DMS 273 (cell line): ENCODE measurements at regions not wholly inside any gene's neighbourhood (a gene's known extent, or its start where the extent isn't known, plus 50 kb on each side); places are given as distances from the start of the nearest gene placed in this dataset.
"Not testable (repeated sequence)": the region's sequence is repeated elsewhere in the genome, so short reads cannot be mapped to it uniquely, and the experiment has no call there.

Experiments
- DNase-seq: peaks from one replicate; lab custom pipeline; 2025; ENCODE audit not compliant: unreplicated experiment; lab: John Stamatoyannopoulos, UW

DNA sequence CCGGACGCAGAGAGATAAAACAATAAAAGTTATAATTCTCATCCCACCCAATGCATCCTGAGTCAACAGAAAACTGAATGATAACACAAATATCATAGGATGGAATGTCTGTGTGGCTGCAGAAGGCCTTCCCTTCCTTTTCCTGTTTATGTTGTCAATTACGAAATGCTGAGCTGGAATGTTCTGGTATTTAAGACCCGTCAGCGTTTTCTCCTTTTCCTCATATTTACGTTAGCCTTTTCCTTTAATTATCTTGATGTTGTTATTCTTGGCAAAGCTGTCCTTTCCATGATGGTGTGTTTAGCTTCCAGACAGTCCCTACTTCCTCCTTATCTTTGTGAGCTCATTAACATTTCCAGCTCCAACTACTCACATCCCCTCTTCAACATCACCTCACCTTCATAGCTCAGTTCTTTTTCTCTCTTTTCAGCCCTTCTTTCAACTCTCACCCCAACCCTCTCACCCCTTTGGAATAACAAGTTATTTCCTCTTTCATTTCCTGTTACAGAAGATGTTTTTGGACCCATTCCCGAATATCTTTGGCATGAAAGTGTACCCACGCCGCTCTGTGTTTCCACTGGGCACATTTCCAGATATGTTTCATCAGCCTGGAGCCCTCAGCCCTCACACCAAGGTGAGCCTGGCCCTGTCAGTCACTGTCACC is 221.6 kb downstream of the NR2F1-AS1 start:
- peak; percentile 48 for DNase-seq

DNA sequence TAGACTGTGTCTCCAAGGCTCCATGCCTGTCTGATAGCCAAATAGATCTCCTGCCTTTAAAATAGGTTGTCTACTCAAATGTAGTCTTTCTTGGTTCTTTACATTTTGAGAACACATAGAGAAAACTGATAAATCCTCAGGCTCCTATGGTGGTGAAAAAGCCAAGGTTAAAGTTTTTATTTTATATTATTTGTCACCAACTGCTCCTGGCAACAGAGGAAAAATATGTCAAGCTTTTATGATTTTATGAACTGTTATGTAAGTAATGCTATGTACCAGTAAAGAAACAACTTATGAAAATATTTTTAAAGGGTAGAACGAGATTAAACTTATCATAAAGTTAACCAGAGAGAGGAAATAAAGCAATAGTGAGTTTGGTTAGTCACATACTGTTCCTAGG is 222.8 kb downstream of the NR2F1-AS1 start:
- DNase-seq: no peak

DNA sequence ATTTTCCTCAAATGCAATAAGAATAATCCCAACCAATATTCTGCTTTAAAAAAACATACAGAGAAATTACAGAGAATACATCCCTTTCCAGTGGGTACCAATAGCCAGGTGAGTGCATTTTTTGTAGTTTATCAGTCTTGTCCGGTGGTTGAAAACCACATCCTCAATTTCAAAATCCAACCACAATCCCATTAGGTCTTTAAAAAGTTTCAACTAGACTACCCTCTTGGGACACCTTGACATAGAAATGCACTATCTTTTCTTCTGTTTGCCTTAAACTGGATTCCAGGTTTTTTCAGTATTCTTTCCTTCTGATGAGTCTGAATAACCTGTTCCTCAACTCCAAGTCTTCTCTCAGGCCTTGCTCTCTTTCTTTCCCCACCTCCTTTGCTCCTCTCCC is 223.3 kb downstream of the NR2F1-AS1 start:
- DNase-seq: no peak

DNA sequence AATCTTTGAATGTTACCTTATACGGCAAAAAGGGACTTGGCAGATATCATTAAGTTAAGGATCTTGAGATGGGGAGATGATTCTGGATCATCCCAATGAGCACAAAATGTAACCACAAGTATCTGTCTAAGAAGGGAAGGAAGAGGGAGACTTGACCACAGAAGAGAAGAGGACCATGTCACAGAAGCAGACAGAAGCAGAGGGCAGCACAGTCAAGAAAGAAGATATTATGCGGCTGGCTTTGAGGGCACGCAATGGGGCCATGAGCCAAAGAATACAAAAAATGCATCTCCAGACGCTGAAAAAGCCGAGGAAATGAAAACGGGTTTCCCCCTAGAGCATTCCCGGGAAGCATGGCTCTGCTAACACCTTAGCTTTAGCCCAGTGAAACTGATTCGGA is 225.3 kb downstream of the NR2F1-AS1 start:
- no peak for DNase-seq

GRCh38 chr5:93352186-93352585 is 228.8 kb downstream of the NR2F1-AS1 start:
- DNase-seq: no peak

DNA sequence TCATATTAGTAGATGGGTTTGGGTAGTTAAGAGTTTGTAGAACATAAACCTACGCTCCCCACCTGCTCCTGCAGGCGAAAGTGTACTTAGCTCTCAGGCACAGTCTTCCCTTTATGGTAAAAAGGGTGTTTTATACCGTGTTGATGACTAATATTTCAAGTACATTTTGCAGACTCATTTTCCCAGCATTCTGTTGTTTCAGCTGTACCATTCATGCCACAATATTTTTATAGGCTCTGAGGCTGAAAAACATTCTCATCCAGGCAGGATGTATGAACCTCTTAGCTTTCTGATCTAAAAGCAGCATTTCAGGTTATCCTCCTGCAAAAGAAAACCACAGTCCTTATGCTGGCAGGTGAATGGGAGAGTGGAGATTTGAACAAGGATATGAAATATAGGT is 231.4 kb downstream of the NR2F1-AS1 start:
- peak; percentile 26 for DNase-seq

GRCh38 chr5:93348231-93348630 is 232.8 kb downstream of the NR2F1-AS1 start:
- no peak for DNase-seq

DNA sequence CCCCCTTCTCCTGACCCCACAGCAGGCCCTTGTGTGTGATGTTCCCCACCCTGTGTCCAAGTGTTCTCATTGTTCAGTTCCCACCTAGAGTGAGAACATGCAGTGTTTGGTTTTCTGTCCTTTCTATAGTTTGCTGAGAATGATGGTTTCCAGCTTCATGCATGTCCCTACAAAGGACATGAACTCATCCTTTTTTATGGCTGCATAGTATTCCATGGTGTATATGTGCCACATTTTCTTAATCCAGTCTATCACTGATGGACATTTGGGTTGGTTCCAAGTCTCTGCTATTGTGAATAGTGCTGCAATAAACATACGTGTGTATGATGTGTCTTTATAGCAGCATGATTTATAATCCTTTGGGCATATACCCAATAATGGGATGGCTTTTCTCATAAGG is 234.2 kb downstream of the NR2F1-AS1 start:
- DNase-seq: not testable (repeated sequence)

DNA sequence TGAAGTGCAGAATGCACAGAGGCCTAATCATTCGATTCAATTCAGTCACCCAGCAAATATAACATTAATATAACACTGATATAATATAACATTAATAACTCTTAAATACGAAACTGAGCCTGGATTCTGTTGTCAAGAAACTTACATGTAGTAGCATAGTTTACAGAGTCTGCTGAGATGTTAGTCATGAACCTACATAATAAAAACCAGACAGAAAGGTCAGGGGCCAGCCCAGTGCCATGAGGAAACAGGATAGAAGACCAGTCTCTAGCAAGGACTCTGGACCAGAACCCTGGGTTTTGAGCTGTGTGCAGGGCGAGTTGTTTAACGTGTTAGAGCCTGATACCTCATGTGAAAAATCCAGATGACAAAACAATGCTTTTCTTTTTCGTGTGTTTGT is 234.7 kb downstream of the NR2F1-AS1 start:
- DNase-seq: no peak

GRCh38 chr5:93343570-93343969 is 237.4 kb downstream of the NR2F1-AS1 start:
- DNase-seq: no peak

DNA sequence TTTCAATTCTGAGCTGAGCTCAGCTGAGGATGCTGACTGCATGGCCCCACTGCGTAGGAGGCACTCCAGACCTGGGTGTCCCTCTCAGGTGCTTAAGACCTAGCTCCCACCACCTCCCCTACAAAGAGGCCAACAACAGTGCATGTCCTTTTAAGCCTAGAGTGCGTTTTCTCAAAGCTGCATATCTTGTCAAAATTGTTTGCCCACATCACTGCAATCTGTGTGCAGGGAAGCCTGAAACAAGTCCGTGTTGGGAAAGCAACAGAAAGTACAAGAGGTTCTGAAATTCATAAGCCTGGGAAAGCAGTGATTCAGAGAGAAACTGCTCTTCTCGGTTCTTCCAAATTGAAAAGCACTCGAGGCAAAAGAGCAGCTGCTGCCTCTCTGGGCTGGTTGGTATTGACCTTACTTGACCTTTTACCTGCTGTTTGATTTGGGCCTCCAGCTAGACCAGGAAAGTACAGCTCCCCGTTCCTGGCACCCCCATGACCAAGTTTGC is 238.4 kb downstream of the NR2F1-AS1 start:
- peak; percentile 38 for DNase-seq

DNA sequence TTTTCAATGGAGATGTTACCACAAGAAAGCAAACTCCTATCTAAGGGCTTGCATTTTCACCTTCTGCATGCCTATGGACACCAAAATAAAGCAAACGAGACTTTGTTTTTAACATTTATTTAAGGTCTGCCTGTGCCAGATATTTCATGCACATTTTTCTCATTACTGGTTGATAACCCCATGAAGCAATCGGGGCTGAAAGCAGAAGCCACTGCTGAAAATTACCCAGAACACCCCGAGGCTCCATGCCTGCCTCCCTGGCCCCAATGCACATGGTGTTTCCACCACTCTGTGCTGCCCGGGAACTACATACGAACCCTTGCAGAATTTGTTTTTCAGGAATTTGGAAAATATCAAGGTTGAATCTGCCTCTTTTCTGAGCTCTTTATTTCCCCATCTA is 240.1 kb downstream of the NR2F1-AS1 start:
- DNase-seq: no peak

DNA sequence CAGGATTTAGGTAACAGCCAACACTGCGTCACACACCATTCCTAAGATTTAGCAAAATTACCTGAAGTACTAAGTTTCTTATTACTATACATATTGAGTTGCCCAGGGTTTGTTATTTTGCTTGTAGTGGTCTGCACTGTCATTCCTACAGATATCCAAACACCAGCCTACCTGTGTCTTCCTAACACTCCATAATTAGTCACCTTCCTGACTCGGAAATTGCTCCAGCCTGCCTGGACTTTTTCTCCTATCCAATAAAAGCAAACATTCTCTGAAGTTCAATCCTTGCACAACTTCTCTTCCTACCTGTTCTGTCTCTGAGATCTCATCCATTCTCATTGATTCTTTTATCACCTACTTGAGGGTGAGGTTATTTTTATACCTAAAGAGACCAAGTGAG is 243.9 kb downstream of the NR2F1-AS1 start:
- DNase-seq: no peak

- no peak for DNase-seq
These were observed 244.5 kb downstream of the NR2F1-AS1 start for GRCh38 chr5:93336330-93337110.

GRCh38 chr5:93331863-93332262 is 249.2 kb downstream of the NR2F1-AS1 start:
- peak; percentile 39 for DNase-seq

- no peak for DNase-seq
These were observed 249.8 kb downstream of the NR2F1-AS1 start for GRCh38 chr5:93331241-93331640.

GRCh38 chr5:93330506-93330905 is 250.5 kb downstream of the NR2F1-AS1 start:
- DNase-seq: no peak

DNA sequence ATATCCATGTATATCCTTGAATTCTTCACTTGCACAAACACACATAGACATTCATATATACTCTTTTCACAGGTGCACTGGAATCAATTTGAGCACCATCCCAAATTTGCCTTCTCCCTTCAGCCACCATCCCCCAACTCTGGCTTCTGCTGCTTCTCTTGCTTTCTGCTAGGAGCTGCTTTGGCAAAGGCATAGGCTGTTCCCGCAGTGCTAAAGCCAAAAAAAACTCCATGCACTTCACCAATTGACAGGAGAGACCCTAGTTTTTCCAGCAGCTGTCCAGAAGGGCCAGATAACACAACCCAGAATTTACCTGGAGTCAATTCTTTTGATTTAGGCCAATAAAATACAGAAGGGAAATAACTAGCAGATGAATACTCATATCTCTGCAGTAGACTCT is 251.3 kb downstream of the NR2F1-AS1 start:
- no peak for DNase-seq

- DNase-seq: no peak
These were observed 252.2 kb downstream of the NR2F1-AS1 start for GRCh38 chr5:93328833-93329232.

GRCh38 chr5:93327605-93328004 is 253.4 kb downstream of the NR2F1-AS1 start:
- peak; percentile 20 for DNase-seq

- DNase-seq: no peak
These were observed 255.1 kb downstream of the NR2F1-AS1 start for GRCh38 chr5:93325946-93326345.
